Neural crest cell (in vitro differentiated cells): ENCODE measurements at regions not wholly inside any gene's neighbourhood (a gene's known extent, or its start where the extent isn't known, plus 50 kb on each side); places are given as distances from the start of the nearest gene placed in this dataset.

Experiments used
- DNase-seq: peaks from one replicate; pipeline ENCODE4 v3.0.0; 2021; ENCODE audit warnings: low read depth, mixed read lengths, low spot score
- H3K27ac Mint-ChIP-seq: one replicate; pipeline ENCODE4 v1.8.0; 2021; ENCODE audit warnings: mild to moderate bottlenecking, mixed read lengths; ENCODE audit not compliant: unreplicated experiment
- H3K27me3 Mint-ChIP-seq: 2 replicates; pipeline ENCODE4 v1.8.0; 2021; ENCODE audit warnings: low read depth, mild to moderate bottlenecking, mixed read lengths
- H3K36me3 Mint-ChIP-seq: 2 replicates; pipeline ENCODE4 v1.8.0; 2021; ENCODE audit warnings: low read depth, mild to moderate bottlenecking, mixed read lengths
- H3K4me1 Mint-ChIP-seq: 2 replicates; pipeline ENCODE4 v1.8.0; 2021; ENCODE audit warnings: mixed read lengths
- H3K4me3 Mint-ChIP-seq: one replicate; pipeline ENCODE4 v1.8.0; 2021; ENCODE audit warnings: mild to moderate bottlenecking, mixed read lengths
- H3K9me3 Mint-ChIP-seq: 2 replicates; pipeline ENCODE4 v1.8.0; 2021; ENCODE audit warnings: mixed read lengths
- CTCF ChIP-seq: fragments of 200-600 bp; sonication (generic); conservative IDR thresholded peaks from 2 replicates; pipeline ENCODE4 v1.5.0; 2021; ENCODE audit warnings: antibody characterized with exemption, mild to moderate bottlenecking

GRCh38 chr10:57818522-57818921 is 449.2 kb downstream of the IPMK start:
- H3K36me3 Mint-ChIP-seq: no peaks in the 10 kb centered on the region
- no peak for TF ChIP-seq CTCF
- H3K27me3 Mint-ChIP-seq: no peaks in the 10 kb centered on the region
- no peak overlapping the region for H3K4me3 Mint-ChIP-seq
- DNase-seq: no peak
- H3K27ac Mint-ChIP-seq: no peak overlapping the region
- no peaks in the 10 kb centered on the region for H3K4me1 Mint-ChIP-seq
- no peaks in the 10 kb centered on the region for H3K9me3 Mint-ChIP-seq

GRCh38 chr10:57817741-57818140 is 450.0 kb downstream of the IPMK start:
- no peak overlapping the region for H3K27ac Mint-ChIP-seq
- H3K9me3 Mint-ChIP-seq: no peaks in the 10 kb centered on the region
- no peak overlapping the region for H3K4me3 Mint-ChIP-seq
- TF ChIP-seq CTCF: no peak
- no peaks in the 10 kb centered on the region for H3K4me1 Mint-ChIP-seq
- H3K27me3 Mint-ChIP-seq: no peaks in the 10 kb centered on the region
- no peak for DNase-seq
- no peaks in the 10 kb centered on the region for H3K36me3 Mint-ChIP-seq

DNA sequence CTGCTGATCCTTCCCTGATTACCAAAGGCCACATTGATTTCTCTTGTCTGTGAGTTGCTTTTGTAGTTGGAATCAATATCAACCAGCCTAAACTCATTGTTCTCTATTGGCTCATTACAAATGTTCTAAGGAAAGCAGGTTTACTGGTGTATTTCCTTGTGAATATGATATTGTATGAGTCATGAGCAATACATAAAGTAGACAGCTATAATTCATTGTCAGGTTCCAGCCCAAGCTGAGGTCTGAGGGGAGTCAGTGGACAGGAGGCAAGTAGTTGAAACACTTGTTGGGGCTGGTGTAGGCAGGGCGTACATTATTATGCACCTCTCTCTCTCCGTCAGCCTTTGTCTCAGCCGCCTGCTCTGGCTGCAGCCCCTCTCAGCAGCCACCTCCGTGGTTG is 451.7 kb downstream of the IPMK start:
- no peaks in the 10 kb centered on the region for H3K36me3 Mint-ChIP-seq
- H3K4me3 Mint-ChIP-seq: no peak overlapping the region
- no peaks in the 10 kb centered on the region for H3K4me1 Mint-ChIP-seq
- H3K9me3 Mint-ChIP-seq: no peaks in the 10 kb centered on the region
- no peak for TF ChIP-seq CTCF
- H3K27ac Mint-ChIP-seq: no peak overlapping the region
- H3K27me3 Mint-ChIP-seq: peaks cover 3% of the 10 kb centered on the region
- DNase-seq: no peak

GRCh38 chr10:57809961-57810360 is 457.7 kb downstream of the IPMK start:
- Mint-ChIP-seq H3K27ac (no peak overlapping the region), H3K4me3 (no peak overlapping the region), H3K36me3 (no peaks in the 10 kb centered on the region), H3K4me1 (no peaks in the 10 kb centered on the region), H3K27me3 (peaks cover 3% of the 10 kb centered on the region), H3K9me3 (no peaks in the 10 kb centered on the region)
- TF ChIP-seq CTCF: no peak
- no peak for DNase-seq

- no peak overlapping the region for H3K4me3 Mint-ChIP-seq
- H3K4me1 Mint-ChIP-seq: no peaks in the 10 kb centered on the region
- H3K27ac Mint-ChIP-seq: no peak overlapping the region
- DNase-seq: no peak
- H3K9me3 Mint-ChIP-seq: no peaks in the 10 kb centered on the region
- H3K36me3 Mint-ChIP-seq: no peaks in the 10 kb centered on the region
- TF ChIP-seq CTCF: no peak
- H3K27me3 Mint-ChIP-seq: peaks cover 3% of the 10 kb centered on the region
Observed at GRCh38 chr10:57807906-57808305, 459.8 kb downstream of the IPMK start.

DNA sequence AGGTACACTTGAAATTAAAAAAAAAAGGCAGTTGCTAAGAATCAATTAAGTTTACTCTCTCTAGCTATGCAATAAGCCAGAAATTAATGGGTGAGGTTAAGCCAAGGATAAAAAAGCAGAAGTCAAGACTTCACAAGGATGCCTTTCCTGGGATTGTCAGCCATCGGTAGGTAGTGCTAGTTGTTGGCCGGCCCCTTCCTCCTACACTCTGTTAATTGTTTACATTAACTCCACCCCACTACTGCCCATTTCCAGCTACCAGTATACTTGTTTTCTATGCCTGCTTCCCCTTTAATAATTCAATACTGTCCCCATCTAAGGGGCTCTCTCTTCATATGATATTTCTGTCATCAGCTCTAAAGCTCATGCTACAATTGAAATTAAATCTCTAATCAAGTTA is 461.0 kb downstream of the IPMK start:
- Mint-ChIP-seq H3K27ac (no peak overlapping the region), H3K9me3 (no peaks in the 10 kb centered on the region), H3K4me3 (no peak overlapping the region), H3K36me3 (no peaks in the 10 kb centered on the region), H3K4me1 (no peaks in the 10 kb centered on the region), H3K27me3 (no peaks in the 10 kb centered on the region)
- TF ChIP-seq CTCF: no peak
- no peak for DNase-seq
